ENCODE measurements at regions not wholly inside any gene's neighbourhood (a gene's known extent, or its start where the extent isn't known, plus 50 kb on each side); places are given as distances from the start of the nearest gene placed in this dataset.

DNA sequence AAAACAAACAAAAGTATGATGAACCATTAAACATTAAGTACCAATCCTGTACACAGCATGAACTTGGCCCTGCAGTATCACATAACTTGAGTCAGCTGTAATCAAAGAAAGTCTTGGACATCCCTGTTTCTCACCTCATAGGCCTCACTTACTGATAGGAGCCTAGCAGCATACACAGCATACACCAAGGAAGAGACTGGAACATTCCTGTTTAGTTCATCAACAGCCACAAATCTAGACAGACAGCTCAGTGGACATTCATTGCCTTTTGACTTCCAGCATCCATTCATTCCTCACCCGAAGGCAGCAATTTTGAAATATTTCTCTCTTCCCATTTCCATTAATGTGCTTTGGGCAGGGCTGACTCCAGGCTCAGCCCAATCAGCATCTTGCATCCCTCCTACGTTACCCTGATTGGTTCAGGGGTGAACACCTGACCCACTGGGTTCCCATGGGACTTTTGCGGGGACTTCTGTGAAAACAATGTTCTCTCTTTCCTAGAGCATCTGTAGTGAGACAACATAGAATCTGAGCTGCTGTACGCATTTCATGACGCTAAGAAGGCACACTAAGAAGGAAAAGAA lies 336.7 kb upstream of the ZFHX3 start:
- TF ChIP-seq, protein P1, sequence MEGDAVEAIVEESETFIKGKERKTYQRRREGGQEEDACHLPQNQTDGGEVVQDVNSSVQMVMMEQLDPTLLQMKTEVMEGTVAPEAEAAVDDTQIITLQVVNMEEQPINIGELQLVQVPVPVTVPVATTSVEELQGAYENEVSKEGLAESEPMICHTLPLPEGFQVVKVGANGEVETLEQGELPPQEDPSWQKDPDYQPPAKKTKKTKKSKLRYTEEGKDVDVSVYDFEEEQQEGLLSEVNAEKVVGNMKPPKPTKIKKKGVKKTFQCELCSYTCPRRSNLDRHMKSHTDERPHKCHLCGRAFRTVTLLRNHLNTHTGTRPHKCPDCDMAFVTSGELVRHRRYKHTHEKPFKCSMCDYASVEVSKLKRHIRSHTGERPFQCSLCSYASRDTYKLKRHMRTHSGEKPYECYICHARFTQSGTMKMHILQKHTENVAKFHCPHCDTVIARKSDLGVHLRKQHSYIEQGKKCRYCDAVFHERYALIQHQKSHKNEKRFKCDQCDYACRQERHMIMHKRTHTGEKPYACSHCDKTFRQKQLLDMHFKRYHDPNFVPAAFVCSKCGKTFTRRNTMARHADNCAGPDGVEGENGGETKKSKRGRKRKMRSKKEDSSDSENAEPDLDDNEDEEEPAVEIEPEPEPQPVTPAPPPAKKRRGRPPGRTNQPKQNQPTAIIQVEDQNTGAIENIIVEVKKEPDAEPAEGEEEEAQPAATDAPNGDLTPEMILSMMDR (IDR thresholded peaks at IDR 0.05; ENCODE audit: low read length), result no peak
- TF ChIP-seq EZH2 (IDR thresholded peaks at IDR 0.05; ENCODE audit: borderline replicate concordance, low read length), result no peak
